ENCODE measurements at regions not wholly inside any gene's neighbourhood (a gene's known extent, or its start where the extent isn't known, plus 50 kb on each side); places are given as distances from the start of the nearest gene placed in this dataset.
"Not testable (repeated sequence)": the region's sequence is repeated elsewhere in the genome, so short reads cannot be mapped to it uniquely, and the experiment has no call there.

DNA sequence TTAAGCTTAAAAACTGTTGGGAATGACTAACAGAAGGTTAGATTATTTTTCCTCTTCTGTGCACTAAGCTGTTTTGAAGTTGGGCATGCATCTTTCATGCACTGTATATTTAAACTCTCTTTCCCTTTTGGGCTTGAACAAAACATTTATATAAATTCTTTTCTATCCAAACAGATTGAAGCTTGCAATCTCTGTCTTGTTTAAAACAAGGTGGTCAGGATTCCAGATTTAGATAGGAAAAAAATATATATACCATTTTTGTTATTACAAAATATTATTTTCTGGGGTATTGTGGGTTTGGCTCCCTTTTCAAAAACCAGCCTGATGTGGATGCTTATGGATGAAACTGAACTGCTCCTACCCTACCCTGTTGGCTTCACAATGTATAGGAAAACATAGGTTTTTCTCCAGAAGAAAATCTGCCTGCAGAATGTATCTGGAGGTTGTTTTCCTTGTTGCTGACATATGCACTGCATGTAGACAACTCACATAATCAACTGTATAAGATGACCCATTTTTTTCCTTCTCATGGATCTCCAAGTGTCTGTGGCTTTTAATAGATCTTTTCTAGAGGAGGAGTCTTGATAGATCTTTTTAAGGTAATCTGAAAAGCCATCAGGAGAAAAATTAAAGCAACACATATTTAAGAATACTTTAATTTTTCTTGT lies 146.3 kb downstream of the PRL start:
- DNase-seq (ENCODE audit: low read depth in 2 of 3, low spot score in 2 of 3) = no peak

- no peak for DNase-seq (ENCODE audit: low read depth in 2 of 3, low spot score in 2 of 3)
Measured at GRCh38 chr6:22151892-22152291, 144.9 kb downstream of the PRL start.

DNA sequence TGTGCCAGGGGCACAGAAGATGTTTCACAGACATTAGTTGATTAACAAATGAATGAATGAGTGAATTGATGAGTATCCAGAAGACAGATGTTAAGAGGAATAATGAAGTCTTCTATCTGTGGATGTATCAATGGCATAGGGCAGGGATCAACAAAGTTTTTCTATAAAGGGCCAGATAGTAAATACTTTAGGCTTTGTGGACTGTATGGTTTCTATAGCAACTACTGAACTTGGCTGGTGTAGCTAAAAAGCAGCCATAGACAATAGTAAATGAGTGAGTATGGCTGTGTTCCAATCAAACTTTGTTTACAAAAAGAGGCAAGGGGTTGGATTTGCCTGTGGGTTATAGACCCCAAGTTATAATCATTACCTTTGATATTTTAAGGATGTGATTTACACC lies 144.0 kb downstream of the PRL start:
- no peak for DNase-seq (ENCODE audit: low read depth in 2 of 3, low spot score in 2 of 3)

GRCh38 chr6:22153384-22154158 lies 143.3 kb downstream of the PRL start:
- peak in 1 of 3 donors; percentile 55 for DNase-seq (ENCODE audit: low read depth in 2 of 3, low spot score in 2 of 3)

DNA sequence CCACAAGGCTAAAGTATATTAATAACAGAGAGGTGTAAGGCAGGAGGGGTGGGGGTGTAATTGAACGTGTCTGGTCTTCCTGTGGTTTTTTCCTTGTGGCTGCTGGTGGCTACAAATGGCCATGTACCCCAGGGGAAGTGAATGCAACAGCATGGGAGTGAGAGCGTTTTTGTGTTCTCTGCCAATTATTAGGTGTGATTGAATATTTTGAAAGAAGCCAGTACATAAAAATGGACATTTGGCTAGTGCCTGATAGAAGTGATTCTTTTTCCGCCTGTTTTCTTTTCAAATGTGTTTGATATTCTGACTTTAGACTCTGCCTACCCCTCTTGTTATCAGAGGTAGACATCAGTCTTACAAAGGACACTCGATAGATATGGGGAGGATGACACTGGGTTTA lies 141.3 kb downstream of the PRL start:
- no peak for DNase-seq (ENCODE audit: low read depth in 2 of 3, low spot score in 2 of 3)

DNA sequence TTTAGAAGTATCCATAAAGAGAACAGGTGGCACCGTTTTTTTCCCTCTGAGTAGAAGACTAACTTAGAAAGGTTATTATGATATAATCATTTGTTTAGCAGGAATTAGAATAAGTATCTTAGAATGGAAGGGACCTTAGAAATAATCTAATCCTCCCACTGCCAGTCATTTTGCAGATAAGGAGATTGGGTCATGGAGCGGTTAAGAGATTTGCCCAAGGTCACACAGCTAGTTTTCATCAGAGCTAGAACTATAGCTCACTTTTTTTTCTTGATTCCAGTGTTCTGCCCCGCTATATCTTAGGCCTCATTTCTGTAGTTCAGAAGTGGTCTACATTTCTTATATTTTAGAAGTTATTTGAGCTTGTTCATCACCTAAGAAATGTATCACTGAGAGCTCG lies 139.6 kb downstream of the PRL start:
- DNase-seq (ENCODE audit: low read depth in 2 of 3, low spot score in 2 of 3) = no peak

DNA sequence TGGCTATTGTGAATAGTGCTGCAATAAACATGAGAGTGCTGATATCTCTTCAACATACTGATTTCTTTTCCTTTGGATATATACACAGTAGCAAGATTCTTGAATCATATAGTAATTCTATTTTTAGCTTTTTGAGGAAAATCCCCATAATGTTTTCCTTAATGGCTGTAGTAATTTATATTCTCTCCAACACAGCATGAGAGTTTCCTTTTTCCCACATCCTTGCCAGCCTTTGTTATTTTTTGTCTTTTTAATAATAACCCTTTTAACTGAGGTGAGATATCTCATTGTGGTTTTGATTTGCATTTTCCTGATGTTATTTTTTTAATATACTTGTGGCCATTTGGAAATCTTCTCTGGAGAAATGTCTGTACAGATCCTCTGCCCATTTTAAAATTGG lies 132.6 kb downstream of the PRL start:
- DNase-seq (ENCODE audit: low read depth in 2 of 3, low spot score in 2 of 3) = no peak

DNA sequence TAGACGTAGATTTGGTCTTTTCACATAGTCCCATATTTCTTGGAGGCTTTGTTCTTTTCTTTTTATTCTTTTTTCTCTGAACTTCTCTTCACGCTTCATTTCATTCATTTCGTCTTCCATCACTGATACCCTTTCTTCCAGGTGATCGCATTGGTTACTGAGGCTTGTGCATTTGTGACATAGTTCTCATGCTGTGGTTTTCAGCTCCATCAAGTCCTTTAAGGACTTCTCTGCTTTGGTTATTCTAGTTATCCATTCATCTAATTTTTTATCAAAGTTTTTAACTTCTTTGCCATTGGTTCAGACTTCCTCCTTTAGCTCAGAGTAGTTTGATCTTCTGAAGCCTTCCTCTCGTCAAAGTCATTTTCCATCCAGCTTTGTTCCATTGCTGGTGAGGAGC lies 125.8 kb downstream of the PRL start:
- DNase-seq (ENCODE audit: low read depth in 2 of 3, low spot score in 2 of 3) = not testable (repeated sequence)

DNA sequence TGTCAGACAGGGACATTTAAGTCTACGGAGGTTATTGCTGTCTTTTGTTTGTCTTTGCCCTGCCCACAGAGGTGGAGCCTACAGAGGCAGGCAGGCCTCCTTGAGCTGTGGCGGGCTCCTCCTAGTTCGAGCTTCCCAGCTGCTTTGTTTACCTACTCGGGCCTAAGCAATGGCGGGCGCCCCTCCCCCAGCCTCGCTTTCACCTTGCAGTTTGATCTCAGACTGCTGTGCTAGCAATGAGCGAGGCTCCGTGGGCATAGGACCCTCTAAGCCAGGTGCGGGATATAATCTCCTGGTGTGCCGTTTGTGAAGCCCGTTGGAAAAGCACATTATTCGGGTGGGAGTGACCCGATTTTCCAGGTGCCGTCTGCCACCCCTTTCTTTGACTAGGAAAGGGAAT lies 125.0 kb downstream of the PRL start:
- not testable (repeated sequence) for DNase-seq (ENCODE audit: low read depth in 2 of 3, low spot score in 2 of 3)

- peak in 1 of 3 donors; percentile 9 for DNase-seq (ENCODE audit: low read depth in 2 of 3, low spot score in 2 of 3)
Measured at GRCh38 chr6:22173311-22173710, 123.5 kb downstream of the PRL start.

DNA sequence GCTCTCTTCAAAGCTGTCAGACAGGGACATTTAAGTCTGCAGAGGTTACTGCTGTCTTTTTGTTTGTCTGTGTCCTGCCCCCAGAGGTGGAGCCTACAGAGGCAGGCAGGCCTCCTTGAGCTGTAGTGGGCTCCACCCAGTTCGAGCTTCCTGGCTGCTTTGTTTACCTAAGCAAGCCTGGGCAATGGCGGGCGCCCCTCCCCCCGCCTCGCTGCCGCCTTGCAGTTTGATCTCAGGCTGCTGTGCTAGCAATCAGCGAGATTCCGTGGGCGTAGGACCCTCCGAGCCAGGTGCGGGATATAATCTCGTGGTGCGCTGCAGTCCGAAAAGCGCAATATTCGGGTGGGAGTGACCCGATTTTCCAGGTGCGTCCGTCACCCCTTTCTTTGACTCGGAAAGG lies 116.6 kb downstream of the PRL start:
- DNase-seq (ENCODE audit: low read depth in 2 of 3, low spot score in 2 of 3) = not testable (repeated sequence)

DNA sequence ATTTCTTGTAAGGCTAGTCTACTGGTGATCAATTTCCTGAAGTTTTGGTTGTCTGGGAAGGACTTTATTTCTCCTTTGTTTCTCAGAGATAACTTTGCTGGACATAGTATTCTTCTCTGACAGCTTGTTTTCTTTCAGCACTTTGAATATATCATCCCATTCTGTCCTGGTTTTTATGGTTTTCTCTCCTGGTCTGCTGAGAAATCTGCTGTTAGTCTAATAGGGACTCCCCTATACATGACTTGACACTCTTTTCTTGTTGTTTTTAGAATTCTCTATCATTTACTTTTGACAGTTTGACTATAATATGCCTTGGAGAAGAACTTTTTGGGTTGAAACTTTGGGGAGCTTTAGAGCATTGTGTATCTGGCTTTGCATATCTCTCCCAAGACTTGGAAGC lies 112.5 kb downstream of the PRL start:
- no peak for DNase-seq (ENCODE audit: low read depth in 2 of 3, low spot score in 2 of 3)

DNA sequence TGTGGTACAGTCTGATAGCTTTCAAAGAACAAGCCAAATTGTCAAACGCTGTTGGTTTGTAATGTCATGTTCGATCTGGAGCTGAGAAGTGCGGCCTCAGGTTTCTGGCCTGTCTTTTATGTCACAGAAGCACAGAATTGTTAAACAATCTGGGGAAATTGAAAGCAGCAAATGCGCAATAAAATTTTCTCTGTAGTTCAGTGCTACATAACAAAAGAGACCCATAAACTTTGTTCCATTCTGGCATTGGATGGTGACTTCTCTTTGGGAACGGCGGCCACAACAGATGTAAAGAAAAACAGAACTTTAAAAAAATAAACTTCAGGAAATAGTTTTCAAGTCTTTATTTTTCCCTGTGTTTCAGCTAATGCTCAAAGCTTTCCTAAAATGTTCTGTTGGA lies 106.9 kb downstream of the PRL start:
- DNase-seq (ENCODE audit: low read depth in 2 of 3, low spot score in 2 of 3) = no peak

DNA sequence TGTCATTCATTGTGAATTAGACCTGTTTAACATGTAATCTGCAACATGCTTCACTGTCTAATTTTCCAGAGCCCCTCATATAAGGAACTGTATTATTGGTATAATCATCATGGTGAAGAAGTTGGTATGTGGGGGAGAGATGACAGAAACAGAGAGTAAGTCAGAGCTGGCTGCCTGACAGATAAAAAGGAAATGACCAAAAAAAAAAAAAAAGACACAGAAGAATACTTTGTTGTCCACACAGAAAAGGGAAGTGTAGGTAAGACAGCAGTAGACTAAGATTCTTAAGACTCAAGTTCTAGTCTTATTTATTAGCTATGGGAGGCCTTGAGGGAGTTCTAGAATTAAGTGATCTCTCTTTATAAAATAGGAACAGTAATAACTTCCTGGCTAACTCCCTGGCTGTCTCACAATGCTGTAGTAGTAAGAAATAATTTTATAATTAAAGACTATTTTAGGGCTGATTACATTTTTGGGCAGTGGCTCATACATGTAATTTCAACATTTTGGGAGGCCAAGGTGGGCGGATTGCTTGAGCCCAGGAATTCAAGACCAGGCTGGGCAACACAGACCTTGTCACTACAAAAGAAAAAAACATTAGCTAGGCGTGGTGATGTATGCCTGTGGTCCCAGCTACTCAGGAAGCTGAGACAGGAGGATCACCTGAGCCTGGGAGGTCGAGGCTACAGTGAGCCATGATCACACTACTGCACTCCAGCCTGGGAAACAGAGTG lies 102.5 kb downstream of the PRL start:
- peak in 1 of 3 donors; percentile 44 for DNase-seq (ENCODE audit: low read depth in 2 of 3, low spot score in 2 of 3)

GRCh38 chr6:22199771-22200170 lies 97.1 kb downstream of the PRL start:
- DNase-seq (ENCODE audit: low read depth in 2 of 3, low spot score in 2 of 3) = no peak

DNA sequence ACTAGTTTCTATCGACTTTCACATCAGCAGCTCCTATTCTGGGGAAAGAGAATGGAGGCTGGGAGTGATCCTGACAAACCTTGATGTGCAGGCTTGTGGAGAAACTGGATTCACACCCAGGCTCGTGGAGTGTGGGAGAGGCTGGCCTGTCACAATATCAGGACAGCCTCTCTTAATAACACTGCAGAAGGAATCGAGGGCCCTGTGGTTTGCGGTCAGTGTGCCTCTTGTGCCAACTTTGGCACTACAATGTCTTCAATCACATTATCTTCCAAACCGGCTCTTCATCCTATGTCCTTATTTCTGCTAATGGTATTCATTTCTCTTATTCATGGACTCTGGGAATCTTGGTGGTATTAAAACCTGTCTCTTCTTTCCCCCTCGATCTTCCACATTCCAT lies 92.7 kb downstream of the PRL start:
- DNase-seq (ENCODE audit: low read depth in 2 of 3, low spot score in 2 of 3) = no peak

DNA sequence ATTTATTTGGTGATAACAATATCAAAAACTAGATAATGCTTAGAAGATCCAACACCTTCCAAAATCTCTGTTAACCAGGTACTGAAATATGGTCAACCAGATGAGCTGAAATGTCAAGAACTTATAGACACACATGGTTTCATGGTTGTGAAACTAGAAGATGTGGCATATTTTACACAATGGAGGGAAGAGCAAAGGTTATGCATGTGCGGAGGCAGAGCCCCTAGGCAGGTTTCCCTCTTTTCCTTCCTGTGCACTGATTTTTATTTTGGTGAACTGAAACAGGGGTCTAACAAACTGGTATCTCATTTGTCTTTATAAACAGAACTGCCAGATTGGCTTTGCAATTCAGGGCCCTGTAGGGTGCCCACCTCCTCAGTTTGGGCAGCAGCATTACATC lies 91.6 kb downstream of the PRL start:
- no peak for DNase-seq (ENCODE audit: low read depth in 2 of 3, low spot score in 2 of 3)

GRCh38 chr6:22206106-22206505 lies 90.7 kb downstream of the PRL start:
- no peak for DNase-seq (ENCODE audit: low read depth in 2 of 3, low spot score in 2 of 3)

DNA sequence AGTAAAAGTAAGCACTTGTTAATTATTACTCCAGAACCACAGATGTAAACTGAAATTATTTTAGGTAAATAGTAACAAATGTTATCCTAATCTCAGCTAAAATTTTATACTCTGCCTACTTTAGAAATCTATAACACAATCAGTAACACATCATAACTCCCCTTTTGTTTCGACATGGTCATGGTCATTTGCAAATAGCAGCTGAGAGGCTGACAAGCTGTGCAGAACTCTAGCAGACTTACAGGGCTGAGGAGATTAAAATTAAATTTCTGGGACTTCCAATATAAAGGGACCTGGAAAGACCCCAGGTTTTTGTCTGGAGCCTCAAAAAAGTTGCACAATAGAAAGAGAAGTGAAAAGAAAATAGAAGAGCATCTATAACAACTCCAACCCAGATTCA lies 88.8 kb downstream of the PRL start:
- no peak for DNase-seq (ENCODE audit: low read depth in 2 of 3, low spot score in 2 of 3)

DNA sequence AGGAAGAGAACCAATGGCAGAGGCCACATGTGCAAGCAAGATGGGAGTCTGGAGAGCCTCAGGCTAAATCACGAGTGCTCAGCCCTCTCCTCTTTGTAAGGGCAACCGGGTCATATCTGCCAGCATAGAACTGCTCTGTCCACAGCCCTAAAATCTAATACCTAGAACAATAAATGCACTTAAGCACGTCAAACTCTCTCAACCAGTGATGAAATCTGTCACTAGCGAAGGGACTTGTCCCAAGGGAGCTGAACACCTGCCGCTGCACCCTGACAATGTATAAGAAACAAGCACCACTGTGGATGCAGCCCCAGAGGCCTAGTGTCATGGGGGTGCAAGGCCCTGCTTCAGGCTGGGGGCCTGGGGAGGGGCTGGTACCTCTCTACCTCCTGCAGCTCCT lies 82.5 kb downstream of the PRL start:
- no peak for DNase-seq (ENCODE audit: low read depth in 2 of 3, low spot score in 2 of 3)

GRCh38 chr6:22215474-22215873 lies 81.4 kb downstream of the PRL start:
- DNase-seq (ENCODE audit: low read depth in 2 of 3, low spot score in 2 of 3) = not testable (repeated sequence)

DNA sequence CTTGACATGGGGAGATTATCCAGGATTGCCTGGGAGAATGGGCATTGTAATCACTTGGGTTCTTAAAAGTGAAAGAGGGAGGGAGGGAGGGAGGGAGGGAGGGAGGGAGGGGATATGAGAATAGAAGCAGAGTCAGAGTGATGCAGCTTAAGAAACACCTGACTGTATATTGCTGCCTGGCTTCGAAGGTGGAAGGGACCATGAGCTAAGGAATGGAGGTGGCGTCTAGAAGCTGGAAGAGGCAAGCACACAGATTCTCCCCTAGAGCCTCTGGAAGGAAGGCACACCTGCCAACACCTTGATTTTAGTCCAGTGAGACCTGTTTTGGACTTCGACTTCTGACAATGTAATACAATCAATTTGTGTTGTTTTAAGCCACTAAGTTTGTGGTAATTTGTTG lies 78.4 kb downstream of the PRL start:
- DNase-seq (ENCODE audit: low read depth in 2 of 3, low spot score in 2 of 3) = no peak

Data from hematopoietic multipotent progenitor cell (in vitro differentiated cells).